ENCODE measurements at regions not wholly inside any gene's neighbourhood (a gene's known extent, or its start where the extent isn't known, plus 50 kb on each side); places are given as distances from the start of the nearest gene placed in this dataset.

DNA sequence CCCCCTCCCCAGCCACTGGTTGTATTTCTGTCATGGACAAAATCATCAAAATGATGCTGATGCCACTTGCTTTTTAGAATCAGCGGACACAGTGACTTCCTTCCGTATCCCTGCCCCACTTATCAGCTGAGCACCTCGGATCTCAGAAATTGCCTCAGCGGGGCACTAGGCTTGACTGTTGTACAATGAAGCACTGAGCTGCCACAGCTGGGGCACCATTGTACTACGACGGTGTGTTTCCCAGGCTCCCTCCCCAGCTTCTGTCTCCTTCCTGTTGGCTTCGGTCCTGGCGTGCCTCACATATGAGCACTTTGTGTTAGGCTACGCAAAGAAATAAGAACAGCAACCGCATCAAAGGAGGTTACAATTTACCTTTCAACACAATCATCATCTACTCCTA lies 82.4 kb downstream of the F11 start:
- Mint-ChIP-seq H3K9me3 (peaks cover 2% of the 10 kb centered on the region; the same call in 2 of the 3 replicates), H3K36me3 (ENCODE audit: low read depth) (no peaks in the 10 kb centered on the region), H3K27me3 (ENCODE audit: insufficient read depth, low read depth, poor library complexity) (peaks cover 48% of the 10 kb centered on the region), H3K4me1 (peaks cover 12% of the 10 kb centered on the region), H3K27ac (no peak overlapping the region), H3K4me3 (no peak overlapping the region)
- Histone ChIP-seq H3K4me2 (no peak overlapping the region), H3F3A (replicated peaks; ENCODE audit: low read depth) (no peaks in the 10 kb centered on the region), H3K79me2 (replicated peaks; ENCODE audit: insufficient read depth) (no peaks in the 10 kb centered on the region), H3K4me1 (ENCODE audit: insufficient read depth) (peaks cover 6% of the 10 kb centered on the region; the same call in 1 of the 2 replicates), H3K4me3 (no peak overlapping the region), H3K36me3 (ENCODE audit: insufficient read depth) (no peaks in the 10 kb centered on the region), H2AFZ (no peak overlapping the region), H4K20me1 (replicated peaks; ENCODE audit: insufficient read depth) (peaks cover 5% of the 10 kb centered on the region; the same call in 1 of the 2 replicates), H3K27ac (ENCODE audit: low read depth) (no peak overlapping the region), H3K27me3 (ENCODE audit: insufficient read depth) (peaks cover 55% of the 10 kb centered on the region), H3K9me2 (ENCODE audit: insufficient read depth) (no peaks in the 10 kb centered on the region)
- DNase-seq (ENCODE audit: low spot score), result no peak
- TF ChIP-seq NANOG (IDR thresholded peaks at IDR 0.05; ENCODE audit: borderline replicate concordance), result no peak
- no peak for TF ChIP-seq CREB1 (CRISPR knock-in tag; IDR thresholded peaks at IDR 0.05; ENCODE audit: low read depth)
- TF ChIP-seq POLR2AphosphoS5 (IDR thresholded peaks at IDR 0.05; ENCODE audit: low read depth), result no peak
- no peak for TF ChIP-seq STAT1 (IDR thresholded peaks at IDR 0.05; ENCODE audit: unreplicated experiment)
- no peak for TF ChIP-seq EZH2 (IDR thresholded peaks at IDR 0.05; ENCODE audit: low read depth, unreplicated experiment)
- TF ChIP-seq, protein P1, sequence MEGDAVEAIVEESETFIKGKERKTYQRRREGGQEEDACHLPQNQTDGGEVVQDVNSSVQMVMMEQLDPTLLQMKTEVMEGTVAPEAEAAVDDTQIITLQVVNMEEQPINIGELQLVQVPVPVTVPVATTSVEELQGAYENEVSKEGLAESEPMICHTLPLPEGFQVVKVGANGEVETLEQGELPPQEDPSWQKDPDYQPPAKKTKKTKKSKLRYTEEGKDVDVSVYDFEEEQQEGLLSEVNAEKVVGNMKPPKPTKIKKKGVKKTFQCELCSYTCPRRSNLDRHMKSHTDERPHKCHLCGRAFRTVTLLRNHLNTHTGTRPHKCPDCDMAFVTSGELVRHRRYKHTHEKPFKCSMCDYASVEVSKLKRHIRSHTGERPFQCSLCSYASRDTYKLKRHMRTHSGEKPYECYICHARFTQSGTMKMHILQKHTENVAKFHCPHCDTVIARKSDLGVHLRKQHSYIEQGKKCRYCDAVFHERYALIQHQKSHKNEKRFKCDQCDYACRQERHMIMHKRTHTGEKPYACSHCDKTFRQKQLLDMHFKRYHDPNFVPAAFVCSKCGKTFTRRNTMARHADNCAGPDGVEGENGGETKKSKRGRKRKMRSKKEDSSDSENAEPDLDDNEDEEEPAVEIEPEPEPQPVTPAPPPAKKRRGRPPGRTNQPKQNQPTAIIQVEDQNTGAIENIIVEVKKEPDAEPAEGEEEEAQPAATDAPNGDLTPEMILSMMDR (conservative IDR thresholded peaks at IDR 0.05; ENCODE audit: low read depth in 2 of 2), result no peak
- TF ChIP-seq, protein P2, sequence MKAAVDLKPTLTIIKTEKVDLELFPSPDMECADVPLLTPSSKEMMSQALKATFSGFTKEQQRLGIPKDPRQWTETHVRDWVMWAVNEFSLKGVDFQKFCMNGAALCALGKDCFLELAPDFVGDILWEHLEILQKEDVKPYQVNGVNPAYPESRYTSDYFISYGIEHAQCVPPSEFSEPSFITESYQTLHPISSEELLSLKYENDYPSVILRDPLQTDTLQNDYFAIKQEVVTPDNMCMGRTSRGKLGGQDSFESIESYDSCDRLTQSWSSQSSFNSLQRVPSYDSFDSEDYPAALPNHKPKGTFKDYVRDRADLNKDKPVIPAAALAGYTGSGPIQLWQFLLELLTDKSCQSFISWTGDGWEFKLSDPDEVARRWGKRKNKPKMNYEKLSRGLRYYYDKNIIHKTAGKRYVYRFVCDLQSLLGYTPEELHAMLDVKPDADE (IDR thresholded peaks at IDR 0.05), result no peak
- TF ChIP-seq ZNF114 (CRISPR knock-in tag; IDR thresholded peaks at IDR 0.05), result no peak
- TF ChIP-seq, protein P3, sequence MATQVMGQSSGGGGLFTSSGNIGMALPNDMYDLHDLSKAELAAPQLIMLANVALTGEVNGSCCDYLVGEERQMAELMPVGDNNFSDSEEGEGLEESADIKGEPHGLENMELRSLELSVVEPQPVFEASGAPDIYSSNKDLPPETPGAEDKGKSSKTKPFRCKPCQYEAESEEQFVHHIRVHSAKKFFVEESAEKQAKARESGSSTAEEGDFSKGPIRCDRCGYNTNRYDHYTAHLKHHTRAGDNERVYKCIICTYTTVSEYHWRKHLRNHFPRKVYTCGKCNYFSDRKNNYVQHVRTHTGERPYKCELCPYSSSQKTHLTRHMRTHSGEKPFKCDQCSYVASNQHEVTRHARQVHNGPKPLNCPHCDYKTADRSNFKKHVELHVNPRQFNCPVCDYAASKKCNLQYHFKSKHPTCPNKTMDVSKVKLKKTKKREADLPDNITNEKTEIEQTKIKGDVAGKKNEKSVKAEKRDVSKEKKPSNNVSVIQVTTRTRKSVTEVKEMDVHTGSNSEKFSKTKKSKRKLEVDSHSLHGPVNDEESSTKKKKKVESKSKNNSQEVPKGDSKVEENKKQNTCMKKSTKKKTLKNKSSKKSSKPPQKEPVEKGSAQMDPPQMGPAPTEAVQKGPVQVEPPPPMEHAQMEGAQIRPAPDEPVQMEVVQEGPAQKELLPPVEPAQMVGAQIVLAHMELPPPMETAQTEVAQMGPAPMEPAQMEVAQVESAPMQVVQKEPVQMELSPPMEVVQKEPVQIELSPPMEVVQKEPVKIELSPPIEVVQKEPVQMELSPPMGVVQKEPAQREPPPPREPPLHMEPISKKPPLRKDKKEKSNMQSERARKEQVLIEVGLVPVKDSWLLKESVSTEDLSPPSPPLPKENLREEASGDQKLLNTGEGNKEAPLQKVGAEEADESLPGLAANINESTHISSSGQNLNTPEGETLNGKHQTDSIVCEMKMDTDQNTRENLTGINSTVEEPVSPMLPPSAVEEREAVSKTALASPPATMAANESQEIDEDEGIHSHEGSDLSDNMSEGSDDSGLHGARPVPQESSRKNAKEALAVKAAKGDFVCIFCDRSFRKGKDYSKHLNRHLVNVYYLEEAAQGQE (IDR thresholded peaks at IDR 0.05; ENCODE audit: unreplicated experiment), result no peak
- no peak for TF ChIP-seq JUNB (IDR thresholded peaks at IDR 0.05; ENCODE audit: unreplicated experiment)
- TF ChIP-seq, protein P4, sequence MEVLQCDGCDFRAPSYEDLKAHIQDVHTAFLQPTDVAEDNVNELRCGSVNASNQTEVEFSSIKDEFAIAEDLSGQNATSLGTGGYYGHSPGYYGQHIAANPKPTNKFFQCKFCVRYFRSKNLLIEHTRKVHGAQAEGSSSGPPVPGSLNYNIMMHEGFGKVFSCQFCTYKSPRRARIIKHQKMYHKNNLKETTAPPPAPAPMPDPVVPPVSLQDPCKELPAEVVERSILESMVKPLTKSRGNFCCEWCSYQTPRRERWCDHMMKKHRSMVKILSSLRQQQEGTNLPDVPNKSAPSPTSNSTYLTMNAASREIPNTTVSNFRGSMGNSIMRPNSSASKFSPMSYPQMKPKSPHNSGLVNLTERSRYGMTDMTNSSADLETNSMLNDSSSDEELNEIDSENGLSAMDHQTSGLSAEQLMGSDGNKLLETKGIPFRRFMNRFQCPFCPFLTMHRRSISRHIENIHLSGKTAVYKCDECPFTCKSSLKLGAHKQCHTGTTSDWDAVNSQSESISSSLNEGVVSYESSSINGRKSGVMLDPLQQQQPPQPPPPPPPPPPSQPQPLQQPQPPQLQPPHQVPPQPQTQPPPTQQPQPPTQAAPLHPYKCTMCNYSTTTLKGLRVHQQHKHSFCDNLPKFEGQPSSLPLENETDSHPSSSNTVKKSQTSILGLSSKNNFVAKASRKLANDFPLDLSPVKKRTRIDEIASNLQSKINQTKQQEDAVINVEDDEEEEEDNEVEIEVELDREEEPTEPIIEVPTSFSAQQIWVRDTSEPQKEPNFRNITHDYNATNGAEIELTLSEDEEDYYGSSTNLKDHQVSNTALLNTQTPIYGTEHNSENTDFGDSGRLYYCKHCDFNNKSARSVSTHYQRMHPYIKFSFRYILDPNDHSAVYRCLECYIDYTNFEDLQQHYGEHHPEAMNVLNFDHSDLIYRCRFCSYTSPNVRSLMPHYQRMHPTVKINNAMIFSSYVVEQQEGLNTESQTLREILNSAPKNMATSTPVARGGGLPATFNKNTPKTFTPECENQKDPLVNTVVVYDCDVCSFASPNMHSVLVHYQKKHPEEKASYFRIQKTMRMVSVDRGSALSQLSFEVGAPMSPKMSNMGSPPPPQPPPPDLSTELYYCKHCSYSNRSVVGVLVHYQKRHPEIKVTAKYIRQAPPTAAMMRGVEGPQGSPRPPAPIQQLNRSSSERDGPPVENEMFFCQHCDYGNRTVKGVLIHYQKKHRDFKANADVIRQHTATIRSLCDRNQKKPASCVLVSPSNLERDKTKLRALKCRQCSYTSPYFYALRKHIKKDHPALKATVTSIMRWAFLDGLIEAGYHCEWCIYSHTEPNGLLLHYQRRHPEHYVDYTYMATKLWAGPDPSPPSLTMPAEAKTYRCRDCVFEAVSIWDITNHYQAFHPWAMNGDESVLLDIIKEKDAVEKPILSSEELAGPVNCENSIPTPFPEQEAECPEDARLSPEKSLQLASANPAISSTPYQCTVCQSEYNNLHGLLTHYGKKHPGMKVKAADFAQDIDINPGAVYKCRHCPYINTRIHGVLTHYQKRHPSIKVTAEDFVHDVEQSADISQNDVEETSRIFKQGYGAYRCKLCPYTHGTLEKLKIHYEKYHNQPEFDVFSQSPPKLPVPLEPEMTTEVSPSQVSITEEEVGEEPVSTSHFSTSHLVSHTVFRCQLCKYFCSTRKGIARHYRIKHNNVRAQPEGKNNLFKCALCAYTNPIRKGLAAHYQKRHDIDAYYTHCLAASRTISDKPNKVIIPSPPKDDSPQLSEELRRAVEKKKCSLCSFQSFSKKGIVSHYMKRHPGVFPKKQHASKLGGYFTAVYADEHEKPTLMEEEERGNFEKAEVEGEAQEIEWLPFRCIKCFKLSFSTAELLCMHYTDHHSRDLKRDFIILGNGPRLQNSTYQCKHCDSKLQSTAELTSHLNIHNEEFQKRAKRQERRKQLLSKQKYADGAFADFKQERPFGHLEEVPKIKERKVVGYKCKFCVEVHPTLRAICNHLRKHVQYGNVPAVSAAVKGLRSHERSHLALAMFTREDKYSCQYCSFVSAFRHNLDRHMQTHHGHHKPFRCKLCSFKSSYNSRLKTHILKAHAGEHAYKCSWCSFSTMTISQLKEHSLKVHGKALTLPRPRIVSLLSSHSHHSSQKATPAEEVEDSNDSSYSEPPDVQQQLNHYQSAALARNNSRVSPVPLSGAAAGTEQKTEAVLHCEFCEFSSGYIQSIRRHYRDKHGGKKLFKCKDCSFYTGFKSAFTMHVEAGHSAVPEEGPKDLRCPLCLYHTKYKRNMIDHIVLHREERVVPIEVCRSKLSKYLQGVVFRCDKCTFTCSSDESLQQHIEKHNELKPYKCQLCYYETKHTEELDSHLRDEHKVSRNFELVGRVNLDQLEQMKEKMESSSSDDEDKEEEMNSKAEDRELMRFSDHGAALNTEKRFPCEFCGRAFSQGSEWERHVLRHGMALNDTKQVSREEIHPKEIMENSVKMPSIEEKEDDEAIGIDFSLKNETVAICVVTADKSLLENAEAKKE (CRISPR knock-in tag; IDR thresholded peaks at IDR 0.05), result no peak
- no peak for TF ChIP-seq EZH2phosphoT487 (IDR thresholded peaks at IDR 0.05; ENCODE audit: unreplicated experiment)
- ATAC-seq, result peak; percentile 55

Measured in GM23338 (cell line).